Neural progenitor cell (in vitro differentiated cells): ENCODE measurements at regions not wholly inside any gene's neighbourhood (a gene's known extent, or its start where the extent isn't known, plus 50 kb on each side); places are given as distances from the start of the nearest gene placed in this dataset.

Source experiments
- DNase-seq: peaks from one replicate; pipeline ENCODE4 v3.0.0-alpha.2; 2016; ENCODE audit warnings: low spot score
- H2AFZ ChIP-seq: fragments of 200-600 bp; sonication (generic); replicated peaks from 2 replicates; pipeline ENCODE4 v1.6.1; 2016; ENCODE audit warnings: antibody characterized with exemption
- H3F3A ChIP-seq: fragments of 200-600 bp; sonication (generic); 2 replicates; pipeline ENCODE4 v1.6.1; 2016; ENCODE audit warnings: antibody characterized with exemption, low read depth
- H3K27ac ChIP-seq: fragments of 200-600 bp; sonication (generic); 2 replicates; pipeline ENCODE4 v1.5.1; 2016; ENCODE audit warnings: mild to moderate bottlenecking
- H3K27me3 ChIP-seq: fragments of 200-600 bp; sonication (generic); 2 replicates; pipeline ENCODE4 v1.6.1; 2016; ENCODE audit warnings: mild to moderate bottlenecking, moderate library complexity
- H3K36me3 ChIP-seq: fragments of 200-600 bp; sonication (generic); 2 replicates; pipeline ENCODE4 v1.5.1; 2016
- H3K4me1 ChIP-seq: fragments of 200-600 bp; sonication (generic); 2 replicates; pipeline ENCODE4 v1.6.1; 2016; ENCODE audit warnings: mixed run types
- H3K4me2 ChIP-seq: fragments of 200-600 bp; sonication (generic); 2 replicates; pipeline ENCODE4 v1.6.1; 2016
- H3K4me3 ChIP-seq: fragments of 200-600 bp; sonication (generic); 2 replicates; pipeline ENCODE4 v1.5.1; 2016
- H3K79me2 ChIP-seq: fragments of 200-600 bp; sonication (generic); 2 replicates; pipeline ENCODE4 v1.6.1; 2016; ENCODE audit warnings: low read depth
- H3K9ac ChIP-seq: fragments of 200-600 bp; sonication (generic); 2 replicates; pipeline ENCODE4 v1.6.1; 2016
- H3K9me3 ChIP-seq: fragments of 200-600 bp; sonication (generic); 2 replicates; pipeline ENCODE4 v1.5.1; 2016; ENCODE audit warnings: low read depth
- H4K20me1 ChIP-seq: fragments of 200-600 bp; sonication (generic); 2 replicates; pipeline ENCODE4 v1.6.1; 2016; ENCODE audit warnings: low read depth
- H3K27ac Mint-ChIP-seq: 3 replicates; pipeline ENCODE4 v1.8.0; 2021; ENCODE audit warnings: mixed read lengths
- H3K27me3 Mint-ChIP-seq: 2 replicates; pipeline ENCODE4 v1.8.0; 2022; ENCODE audit warnings: low read depth, mild to moderate bottlenecking, inconsistent platforms, moderate library complexity, mixed read lengths; ENCODE audit not compliant: insufficient read depth
- H3K36me3 Mint-ChIP-seq: 3 replicates; pipeline ENCODE4 v1.8.0; 2021; ENCODE audit warnings: mixed read lengths
- H3K4me1 Mint-ChIP-seq: 3 replicates; pipeline ENCODE4 v1.8.0; 2021; ENCODE audit warnings: mixed read lengths
- H3K4me3 Mint-ChIP-seq: 3 replicates; pipeline ENCODE4 v1.8.0; 2021; ENCODE audit warnings: mild to moderate bottlenecking, moderate library complexity, mixed read lengths
- H3K9me3 Mint-ChIP-seq: 3 replicates; pipeline ENCODE4 v1.8.0; 2020; ENCODE audit warnings: mixed read lengths
- CTCF ChIP-seq: fragments of 200-600 bp; sonication (generic); IDR thresholded peaks from 2 replicates; pipeline ENCODE4 v1.5.1; 2017; ENCODE audit warnings: antibody characterized with exemption, mild to moderate bottlenecking
- EZH2 ChIP-seq: fragments of 200-600 bp; sonication (generic); IDR thresholded peaks from 2 replicates; pipeline ENCODE4 v1.6.1; 2017; ENCODE audit warnings: antibody characterized with exemption, mild to moderate bottlenecking, moderate library complexity
- EZH2phosphoT487 ChIP-seq: fragments of 200-600 bp; sonication (generic); IDR thresholded peaks from 2 replicates; pipeline ENCODE4 v1.6.1; 2017; ENCODE audit warnings: antibody characterized with exemption

- Histone ChIP-seq H4K20me1 (no peaks in the 10 kb centered on the region), H2AFZ (no peak overlapping the region), H3F3A (no peaks in the 10 kb centered on the region), H3K9me3 (no peaks in the 10 kb centered on the region), H3K9ac (no peak overlapping the region), H3K36me3 (no peaks in the 10 kb centered on the region), H3K27me3 (no peaks in the 10 kb centered on the region), H3K4me3 (no peak overlapping the region), H3K4me2 (no peak overlapping the region), H3K27ac (no peak overlapping the region), H3K4me1 (no peaks in the 10 kb centered on the region), H3K79me2 (no peaks in the 10 kb centered on the region)
- Mint-ChIP-seq H3K4me3 (no peak overlapping the region), H3K27ac (no peak overlapping the region), H3K9me3 (peaks cover 5% of the 10 kb centered on the region), H3K36me3 (no peaks in the 10 kb centered on the region), H3K27me3 (no peaks in the 10 kb centered on the region), H3K4me1 (no peaks in the 10 kb centered on the region)
- no peak for TF ChIP-seq EZH2phosphoT487
- TF ChIP-seq CTCF: no peak
- no peak for TF ChIP-seq EZH2
- no peak for DNase-seq
Observed at GRCh38 chr4:111556141-111556781, 589.0 kb upstream of the FAM241A start.

DNA sequence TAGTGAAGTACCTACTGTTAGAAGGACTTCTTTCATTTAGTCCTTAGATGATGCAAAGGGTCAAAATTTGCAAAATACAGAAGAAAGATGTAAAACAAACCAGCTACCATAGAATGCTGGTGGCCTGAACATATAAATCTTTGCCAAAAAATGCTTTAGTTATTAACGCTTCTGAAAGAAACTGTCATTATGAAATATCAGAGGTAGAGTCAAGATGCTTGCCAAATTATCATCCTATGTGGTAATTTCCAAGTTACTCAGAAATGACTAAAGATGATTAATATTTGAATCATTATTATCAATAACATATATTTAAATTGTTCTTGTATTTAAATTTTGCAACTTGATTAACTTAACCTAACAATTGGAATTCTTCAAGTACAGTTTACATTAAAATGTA lies 588.4 kb upstream of the FAM241A start:
- H3K9me3 ChIP-seq: no peaks in the 10 kb centered on the region
- H3K4me1 ChIP-seq: no peaks in the 10 kb centered on the region
- no peaks in the 10 kb centered on the region for H3K27me3 ChIP-seq
- no peak overlapping the region for H3K4me3 Mint-ChIP-seq
- H3K27ac Mint-ChIP-seq: no peak overlapping the region
- no peak overlapping the region for H3K27ac ChIP-seq
- no peak overlapping the region for H3K4me2 ChIP-seq
- no peak for TF ChIP-seq CTCF
- no peak for TF ChIP-seq EZH2
- TF ChIP-seq EZH2phosphoT487: no peak
- H3K4me1 Mint-ChIP-seq: no peaks in the 10 kb centered on the region
- no peak overlapping the region for H3K9ac ChIP-seq
- H3K4me3 ChIP-seq: no peak overlapping the region
- no peaks in the 10 kb centered on the region for H3F3A ChIP-seq
- no peak overlapping the region for H2AFZ ChIP-seq
- H3K36me3 ChIP-seq: no peaks in the 10 kb centered on the region
- no peak for DNase-seq
- H3K27me3 Mint-ChIP-seq: no peaks in the 10 kb centered on the region
- no peaks in the 10 kb centered on the region for H4K20me1 ChIP-seq
- H3K79me2 ChIP-seq: no peaks in the 10 kb centered on the region
- no peaks in the 10 kb centered on the region for H3K36me3 Mint-ChIP-seq
- peaks cover 5% of the 10 kb centered on the region for H3K9me3 Mint-ChIP-seq

DNA sequence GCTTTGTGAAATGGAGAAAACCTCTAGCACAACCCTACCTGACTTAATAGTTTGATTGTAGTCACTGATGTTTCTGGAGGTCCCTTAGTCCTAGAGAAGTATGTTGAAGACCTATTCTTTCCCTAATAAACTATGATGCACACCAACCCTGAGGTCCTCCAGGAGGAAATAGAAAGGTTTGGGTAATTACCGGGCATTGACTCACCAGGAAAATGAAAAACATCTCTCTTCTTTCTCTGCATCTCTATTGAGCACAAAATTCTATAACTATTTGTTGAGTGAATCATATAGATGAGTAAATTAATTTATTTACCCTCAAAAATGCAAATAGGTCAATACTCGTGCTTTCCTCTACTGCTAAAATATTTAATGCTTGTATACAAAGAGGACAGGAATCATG lies 582.4 kb upstream of the FAM241A start:
- H3K36me3 ChIP-seq: no peaks in the 10 kb centered on the region

More for the DNA sequence above, 582.4 kb upstream of the FAM241A start:
- Histone ChIP-seq H3K79me2 (no peaks in the 10 kb centered on the region), H4K20me1 (no peaks in the 10 kb centered on the region), H3K4me2 (no peak overlapping the region), H3K4me3 (no peak overlapping the region), H3K27me3 (no peaks in the 10 kb centered on the region), H3K9me3 (no peaks in the 10 kb centered on the region), H3F3A (no peaks in the 10 kb centered on the region), H3K4me1 (no peaks in the 10 kb centered on the region), H3K9ac (no peak overlapping the region), H2AFZ (no peak overlapping the region), H3K27ac (no peak overlapping the region)
- Mint-ChIP-seq H3K27me3 (no peaks in the 10 kb centered on the region), H3K9me3 (peaks cover 13% of the 10 kb centered on the region), H3K36me3 (no peaks in the 10 kb centered on the region), H3K27ac (no peak overlapping the region), H3K4me3 (no peak overlapping the region), H3K4me1 (no peaks in the 10 kb centered on the region)
- TF ChIP-seq EZH2phosphoT487: no peak
- TF ChIP-seq CTCF: no peak
- no peak for TF ChIP-seq EZH2
- no peak for DNase-seq
